HEK293 (cell line): ENCODE measurements at regions not wholly inside any gene's neighbourhood (a gene's known extent, or its start where the extent isn't known, plus 50 kb on each side); places are given as distances from the start of the nearest gene placed in this dataset.

ENCODE experiments used
- CTCF ChIA-PET: fragments of 350-600 bp; formaldehyde crosslinking; extraction: SDS; loops from one replicate; lab custom pipeline; 2021; ENCODE audit warnings: antibody characterized with exemption; lab: Yijun Ruan, JAX
- POLR2A ChIA-PET: fragments of 300-600 bp; formaldehyde crosslinking; extraction: SDS; loops from one replicate; lab custom pipeline; 2020; ENCODE audit warnings: antibody characterized with exemption, inconsistent platforms; lab: Yijun Ruan, JAX
- H3K27ac ChIP-seq: fragments of 200-500 bp; sonication (Bioruptor generic); 2 replicates; pipeline ENCODE4 v1.5.1; 2014; ENCODE audit warnings: low read depth, low read length, control low read depth, inconsistent platforms; ENCODE audit errors: extremely low read depth
- H3K36me3 ChIP-seq, 2 experiments: fragments of 200-500 bp in 1 of 2; sonication (Bioruptor generic) in 1 of 2; 1 replicate in 1 of 2; 2 replicates in 1 of 2; pipeline ENCODE4 v1.5.1; 2014 to 2017; ENCODE audit warnings: inconsistent platforms in 2 of 2, low read length in 2 of 2; ENCODE audit not compliant: control insufficient read depth in 2 of 2, insufficient read depth in 1 of 2
- H3K4me1 ChIP-seq: fragments of 200-500 bp; sonication (Bioruptor generic); 2 replicates; pipeline ENCODE4 v1.5.1; 2014; ENCODE audit warnings: mild to moderate bottlenecking, low read length, inconsistent platforms; ENCODE audit not compliant: control insufficient read depth, insufficient read depth
- H3K4me3 ChIP-seq: 2 replicates; pipeline ENCODE4 v1.5.1; 2011; ENCODE audit warnings: low read depth, mild to moderate bottlenecking, control low read depth, low read length, moderate library complexity
- H3K9me3 ChIP-seq: fragments of 200-500 bp; sonication (Bioruptor generic); 2 replicates; pipeline ENCODE4 v1.5.1; 2014; ENCODE audit warnings: low read depth, low read length, inconsistent platforms; ENCODE audit not compliant: control insufficient read depth, insufficient read depth
- IKZF3 ChIP-seq: fragments of 450-650 bp; IDR thresholded peaks from 2 replicates; pipeline ENCODE4 v1.5.0; 2018; ENCODE audit warnings: missing biosample characterization, mild to moderate bottlenecking, missing genetic modification characterization, moderate library complexity
- KLF7 ChIP-seq: fragments of 450-650 bp; formaldehyde crosslinking; IDR thresholded peaks from 2 replicates; pipeline ENCODE4 v1.5.1; 2016; ENCODE audit warnings: missing biosample characterization, missing genetic modification characterization, borderline replicate concordance
- SCRT1 ChIP-seq: fragments of 450-650 bp; formaldehyde crosslinking; IDR thresholded peaks from 2 replicates; pipeline ENCODE4 v1.5.1; 2016; ENCODE audit warnings: missing biosample characterization, missing genetic modification characterization, borderline replicate concordance
- SP3 ChIP-seq: fragments of 450-650 bp; formaldehyde crosslinking; IDR thresholded peaks from 2 replicates; pipeline ENCODE4 v1.5.1; 2016; ENCODE audit warnings: missing biosample characterization, missing genetic modification characterization
- SP7 ChIP-seq: fragments of 450-650 bp; formaldehyde crosslinking; IDR thresholded peaks from 2 replicates; pipeline ENCODE4 v1.5.1; 2016; ENCODE audit warnings: missing biosample characterization, missing genetic modification characterization
- ZBTB1 ChIP-seq: fragments of 450-650 bp; formaldehyde crosslinking; IDR thresholded peaks from 2 replicates; pipeline ENCODE4 v1.5.1; 2016; ENCODE audit warnings: missing biosample characterization, missing genetic modification characterization
- ZBTB21 ChIP-seq: fragments of 450-650 bp; formaldehyde crosslinking; IDR thresholded peaks from 2 replicates; pipeline ENCODE4 v1.5.1; 2017; ENCODE audit warnings: missing biosample characterization, missing genetic modification characterization
- ZBTB7A ChIP-seq: fragments of 450-650 bp; formaldehyde crosslinking; IDR thresholded peaks from 2 replicates; pipeline ENCODE4 v1.5.1; 2016; ENCODE audit warnings: low read depth, missing biosample characterization, missing genetic modification characterization
- ZBTB8A ChIP-seq: fragments of 450-650 bp; formaldehyde crosslinking; IDR thresholded peaks from 2 replicates; pipeline ENCODE4 v1.5.1; 2016; ENCODE audit warnings: missing biosample characterization, missing genetic modification characterization
- ZNF112 ChIP-seq: fragments of 450-650 bp; formaldehyde crosslinking; IDR thresholded peaks from 2 replicates; pipeline ENCODE4 v1.5.0; 2017; ENCODE audit warnings: missing biosample characterization, missing genetic modification characterization
- ZNF121 ChIP-seq: fragments of 450-650 bp; formaldehyde crosslinking; IDR thresholded peaks from 2 replicates; pipeline ENCODE4 v1.5.1; 2016; ENCODE audit warnings: missing biosample characterization, missing genetic modification characterization
- ZNF146 ChIP-seq: fragments of 450-650 bp; formaldehyde crosslinking; IDR thresholded peaks from 2 replicates; pipeline ENCODE4 v1.5.1; 2016; ENCODE audit warnings: missing biosample characterization, missing genetic modification characterization
- ZNF366 ChIP-seq: fragments of 450-650 bp; formaldehyde crosslinking; conservative IDR thresholded peaks from 2 replicates; pipeline ENCODE4 v1.5.1; 2016; ENCODE audit warnings: missing biosample characterization, missing genetic modification characterization
- ZNF394 ChIP-seq: fragments of 450-650 bp; formaldehyde crosslinking; IDR thresholded peaks from 2 replicates; pipeline ENCODE4 v1.5.1; 2016; ENCODE audit warnings: missing biosample characterization, missing genetic modification characterization, mild to moderate bottlenecking, moderate library complexity, borderline replicate concordance
- ZNF529 ChIP-seq: fragments of 450-650 bp; formaldehyde crosslinking; IDR thresholded peaks from 2 replicates; pipeline ENCODE4 v1.5.1; 2017; ENCODE audit warnings: missing genetic modification characterization, missing biosample characterization; ENCODE audit not compliant: insufficient replicate concordance
- ZNF544 ChIP-seq: fragments of 450-650 bp; formaldehyde crosslinking; IDR thresholded peaks from 2 replicates; pipeline ENCODE4 v1.5.0; 2017; ENCODE audit warnings: missing biosample characterization, missing genetic modification characterization
- ZNF555 ChIP-seq: fragments of 450-650 bp; formaldehyde crosslinking; conservative IDR thresholded peaks from 2 replicates; pipeline ENCODE4 v1.5.1; 2017; ENCODE audit warnings: missing biosample characterization, mild to moderate bottlenecking, missing genetic modification characterization, inconsistent platforms
- ZSCAN16 ChIP-seq: fragments of 450-650 bp; formaldehyde crosslinking; IDR thresholded peaks from 2 replicates; pipeline ENCODE4 v1.5.1; 2016; ENCODE audit warnings: missing biosample characterization, missing genetic modification characterization
- TF ChIP-seq, protein P1 (sequence below): fragments of 450-650 bp; formaldehyde crosslinking; IDR thresholded peaks from 2 replicates; pipeline ENCODE4 v1.5.1; 2016; ENCODE audit warnings: missing biosample characterization, missing genetic modification characterization
- TF ChIP-seq, protein P2 (sequence below): fragments of 450-650 bp; formaldehyde crosslinking; conservative IDR thresholded peaks from 2 replicates; pipeline ENCODE4 v1.5.1; 2016; ENCODE audit warnings: low read depth, missing biosample characterization, missing genetic modification characterization

DNA sequence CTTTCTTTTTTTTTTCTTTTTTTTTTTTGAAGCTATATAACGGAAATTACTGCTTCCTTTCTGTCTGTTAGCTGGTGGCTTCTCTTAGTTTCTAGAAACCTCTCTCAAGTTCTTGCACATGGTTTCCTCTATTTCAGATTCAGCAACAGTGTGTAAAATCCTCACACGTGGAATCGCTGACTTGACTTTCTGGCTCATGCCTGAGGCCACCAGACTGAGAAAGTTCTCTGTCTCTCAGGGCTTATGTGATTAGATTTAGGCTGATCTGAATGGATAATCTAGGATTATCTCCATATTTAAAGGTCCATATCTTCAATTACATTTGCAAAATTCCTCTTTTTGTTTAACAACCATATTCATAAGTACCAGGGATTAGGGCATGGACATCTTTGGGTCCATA lies 856.3 kb upstream of the SLITRK6 start:
- ChIA-PET POLR2A (no interaction called here), CTCF (no interaction called here)
- TF ChIP-seq ZBTB21 (tag by site-specific recombination) (no peak), ZBTB1 (tag by site-specific recombination) (no peak)
- H3K36me3 ChIP-seq, result no peaks in the 10 kb centered on the region
- H3K9me3 ChIP-seq, result no peaks in the 10 kb centered on the region
- no peak overlapping the region for H3K4me3 ChIP-seq
- H3K4me1 ChIP-seq, result no peaks in the 10 kb centered on the region
- H3K27ac ChIP-seq, result no peak overlapping the region

DNA sequence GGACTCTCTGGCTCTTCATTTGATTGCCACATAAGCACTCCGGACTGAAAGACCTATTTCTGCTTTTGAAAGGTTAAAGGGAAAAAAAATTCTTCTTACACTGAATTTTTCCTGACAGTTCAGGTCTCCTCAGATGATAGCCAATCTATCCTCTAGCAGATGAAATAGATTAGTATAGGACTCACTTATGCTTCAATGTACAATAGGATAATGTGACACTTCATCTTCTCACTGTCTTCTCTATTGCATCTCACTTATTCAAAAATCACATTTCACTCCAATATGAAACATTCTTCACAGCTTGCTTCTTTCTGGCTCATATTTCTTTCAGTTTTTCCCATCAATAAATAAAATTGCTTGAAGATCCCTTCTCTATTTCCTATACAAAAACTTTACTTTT lies 860.9 kb upstream of the SLITRK6 start:
- ChIA-PET POLR2A (no interaction called here), CTCF (no interaction called here)
- Histone ChIP-seq H3K27ac (no peak overlapping the region), H3K36me3 (no peaks in the 10 kb centered on the region), H3K9me3 (no peaks in the 10 kb centered on the region), H3K4me1 (no peaks in the 10 kb centered on the region), H3K4me3 (no peak overlapping the region)
- TF ChIP-seq ZSCAN16 (tag by site-specific recombination) (no peak), SP7 (tag by site-specific recombination) (no peak), ZNF529 (tag by site-specific recombination) (no peak), ZNF112 (tag by site-specific recombination) (no peak), SCRT1 (tag by site-specific recombination) (no peak), ZBTB7A (tag by site-specific recombination) (no peak), ZNF121 (tag by site-specific recombination) (no peak), ZNF544 (tag by site-specific recombination) (no peak), ZNF555 (no peak), IKZF3 (tag by site-specific recombination) (no peak), ZNF366 (tag by site-specific recombination) (no peak), KLF7 (tag by site-specific recombination) (no peak), SP3 (tag by site-specific recombination) (no peak), ZBTB8A (tag by site-specific recombination) (no peak), ZNF394 (tag by site-specific recombination) (no peak), ZNF146 (tag by site-specific recombination) (no peak)
- TF ChIP-seq, protein P1, sequence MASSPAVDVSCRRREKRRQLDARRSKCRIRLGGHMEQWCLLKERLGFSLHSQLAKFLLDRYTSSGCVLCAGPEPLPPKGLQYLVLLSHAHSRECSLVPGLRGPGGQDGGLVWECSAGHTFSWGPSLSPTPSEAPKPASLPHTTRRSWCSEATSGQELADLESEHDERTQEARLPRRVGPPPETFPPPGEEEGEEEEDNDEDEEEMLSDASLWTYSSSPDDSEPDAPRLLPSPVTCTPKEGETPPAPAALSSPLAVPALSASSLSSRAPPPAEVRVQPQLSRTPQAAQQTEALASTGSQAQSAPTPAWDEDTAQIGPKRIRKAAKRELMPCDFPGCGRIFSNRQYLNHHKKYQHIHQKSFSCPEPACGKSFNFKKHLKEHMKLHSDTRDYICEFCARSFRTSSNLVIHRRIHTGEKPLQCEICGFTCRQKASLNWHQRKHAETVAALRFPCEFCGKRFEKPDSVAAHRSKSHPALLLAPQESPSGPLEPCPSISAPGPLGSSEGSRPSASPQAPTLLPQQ (tag by site-specific recombination), result no peak
- TF ChIP-seq, protein P2, sequence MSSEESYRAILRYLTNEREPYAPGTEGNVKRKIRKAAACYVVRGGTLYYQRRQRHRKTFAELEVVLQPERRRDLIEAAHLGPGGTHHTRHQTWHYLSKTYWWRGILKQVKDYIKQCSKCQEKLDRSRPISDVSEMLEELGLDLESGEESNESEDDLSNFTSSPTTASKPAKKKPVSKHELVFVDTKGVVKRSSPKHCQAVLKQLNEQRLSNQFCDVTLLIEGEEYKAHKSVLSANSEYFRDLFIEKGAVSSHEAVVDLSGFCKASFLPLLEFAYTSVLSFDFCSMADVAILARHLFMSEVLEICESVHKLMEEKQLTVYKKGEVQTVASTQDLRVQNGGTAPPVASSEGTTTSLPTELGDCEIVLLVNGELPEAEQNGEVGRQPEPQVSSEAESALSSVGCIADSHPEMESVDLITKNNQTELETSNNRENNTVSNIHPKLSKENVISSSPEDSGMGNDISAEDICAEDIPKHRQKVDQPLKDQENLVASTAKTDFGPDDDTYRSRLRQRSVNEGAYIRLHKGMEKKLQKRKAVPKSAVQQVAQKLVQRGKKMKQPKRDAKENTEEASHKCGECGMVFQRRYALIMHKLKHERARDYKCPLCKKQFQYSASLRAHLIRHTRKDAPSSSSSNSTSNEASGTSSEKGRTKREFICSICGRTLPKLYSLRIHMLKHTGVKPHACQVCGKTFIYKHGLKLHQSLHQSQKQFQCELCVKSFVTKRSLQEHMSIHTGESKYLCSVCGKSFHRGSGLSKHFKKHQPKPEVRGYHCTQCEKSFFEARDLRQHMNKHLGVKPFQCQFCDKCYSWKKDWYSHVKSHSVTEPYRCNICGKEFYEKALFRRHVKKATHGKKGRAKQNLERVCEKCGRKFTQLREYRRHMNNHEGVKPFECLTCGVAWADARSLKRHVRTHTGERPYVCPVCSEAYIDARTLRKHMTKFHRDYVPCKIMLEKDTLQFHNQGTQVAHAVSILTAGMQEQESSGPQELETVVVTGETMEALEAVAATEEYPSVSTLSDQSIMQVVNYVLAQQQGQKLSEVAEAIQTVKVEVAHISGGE (tag by site-specific recombination), result no peak
